SW480 (cell line): ENCODE measurements at regions not wholly inside any gene's neighbourhood (a gene's known extent, or its start where the extent isn't known, plus 50 kb on each side); places are given as distances from the start of the nearest gene placed in this dataset.
A peak's percentile ranks its signal among the peaks of the same experiment; 100 is the strongest.
"Not testable (repeated sequence)": the region's sequence is repeated elsewhere in the genome, so short reads cannot be mapped to it uniquely, and the experiment has no call there.

Experiments used
- DNase-seq: peaks from one replicate; pipeline ENCODE4 v3.0.0-alpha.2; 2016; ENCODE audit warnings: low spot score

GRCh38 chr2:234275515-234275914 is 221.4 kb downstream of the ARL4C start:
- DNase-seq: no peak

GRCh38 chr2:234273887-234274584 is 222.8 kb downstream of the ARL4C start:
- no peak for DNase-seq

- no peak for DNase-seq
Observed at GRCh38 chr2:234272069-234272850, 221.8 kb downstream of the SPP2 start.

DNA sequence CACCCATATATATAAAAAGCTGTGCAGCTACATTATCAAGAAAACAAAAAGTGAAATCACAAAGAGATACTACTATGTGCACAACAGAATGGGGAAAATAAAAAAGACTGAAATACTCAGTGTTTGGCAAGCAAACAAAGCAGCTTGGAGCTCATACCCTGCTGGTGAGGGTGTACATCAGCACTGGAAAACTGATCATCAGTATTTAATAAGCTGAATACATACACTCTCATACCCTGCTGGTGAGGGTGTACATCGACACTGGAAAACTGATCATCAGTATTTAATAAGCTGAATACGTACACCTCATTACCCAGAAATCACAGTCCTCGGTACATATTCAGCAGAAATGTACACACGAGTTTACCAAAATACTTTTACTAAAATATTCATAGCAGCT is 220.8 kb downstream of the SPP2 start:
- DNase-seq: no peak

DNA sequence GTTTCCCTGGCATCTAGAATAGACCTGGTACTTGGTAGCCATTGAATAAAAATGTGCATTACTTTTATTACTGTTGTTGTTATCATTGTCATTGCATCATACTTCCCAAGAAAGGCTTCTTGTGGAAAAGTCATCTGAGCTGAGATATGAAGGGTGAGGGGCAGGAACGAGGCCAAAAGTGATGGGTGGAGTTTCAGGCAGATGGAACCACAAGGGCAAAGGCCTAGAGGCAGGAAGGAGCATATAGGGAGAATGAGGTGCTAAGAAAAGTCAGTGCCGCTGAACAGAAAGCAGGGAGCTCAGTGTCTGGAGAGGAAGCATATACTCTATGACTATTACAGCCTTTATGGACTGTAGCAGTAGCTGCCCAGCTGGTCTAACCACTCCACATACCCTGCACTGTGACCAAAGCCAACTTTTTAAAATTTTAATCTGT is 219.3 kb downstream of the SPP2 start:
- no peak for DNase-seq

DNA sequence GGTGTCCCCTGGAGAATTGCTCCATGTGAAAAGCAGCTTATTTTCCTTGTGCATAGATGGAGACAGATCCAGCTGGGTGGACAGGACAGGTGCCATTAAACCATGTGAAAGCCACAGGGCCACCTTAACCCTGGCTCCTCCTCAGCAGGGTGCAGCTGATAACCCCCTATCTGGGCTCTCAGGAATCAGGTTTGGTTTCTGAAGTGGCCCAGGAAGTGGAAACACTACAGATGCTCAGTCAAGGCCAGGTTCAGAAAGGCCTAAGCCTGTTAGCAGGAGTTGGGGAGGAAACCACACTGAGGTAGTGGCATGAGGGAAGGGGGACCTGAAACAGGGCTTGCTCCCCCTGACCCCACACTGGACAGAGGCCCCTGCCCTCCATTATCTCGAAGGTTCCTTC is 217.0 kb downstream of the SPP2 start:
- no peak for DNase-seq

- no peak for DNase-seq
Observed at GRCh38 chr2:234266952-234267351, 216.4 kb downstream of the SPP2 start.

DNA sequence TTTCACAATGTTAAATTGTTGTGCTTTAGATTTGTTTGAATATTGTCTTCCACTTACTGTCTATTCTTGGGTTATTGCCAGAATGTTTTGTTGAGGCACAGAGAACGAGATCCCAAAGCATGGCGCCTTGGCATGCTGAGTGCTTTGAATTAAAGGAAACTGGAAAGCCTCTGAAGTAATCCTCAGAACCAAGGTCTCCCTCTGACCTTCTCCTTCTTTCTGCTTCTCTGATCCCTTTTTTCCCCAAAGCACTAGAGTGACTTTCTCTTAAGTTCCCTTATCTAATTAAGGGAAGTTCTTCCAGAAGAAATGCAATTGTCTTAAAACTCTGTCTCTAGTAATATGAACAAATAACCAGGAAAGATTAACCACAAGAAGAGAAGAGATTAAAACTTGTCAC is 214.7 kb downstream of the SPP2 start:
- DNase-seq: no peak

GRCh38 chr2:234261736-234262135 is 211.2 kb downstream of the SPP2 start:
- no peak for DNase-seq

DNA sequence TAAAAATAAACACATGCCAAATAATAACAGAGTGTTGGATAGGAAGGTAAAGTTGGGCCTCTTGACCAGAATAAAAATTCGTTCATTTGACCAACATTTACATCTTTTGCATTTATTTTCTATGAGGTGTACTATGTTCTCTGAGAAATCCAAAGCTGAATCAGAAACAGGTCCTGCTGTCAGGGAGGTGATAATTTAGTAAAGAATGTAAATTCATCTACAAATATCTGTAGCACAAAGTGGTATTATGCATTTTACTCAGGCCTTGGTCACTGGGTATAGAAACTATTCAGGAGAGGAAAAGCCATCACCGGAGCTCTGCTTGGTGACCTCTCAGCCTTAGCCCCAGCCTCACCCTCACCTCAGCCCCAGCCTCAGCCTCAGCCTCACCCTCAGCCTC is 208.9 kb downstream of the SPP2 start:
- no peak for DNase-seq

DNA sequence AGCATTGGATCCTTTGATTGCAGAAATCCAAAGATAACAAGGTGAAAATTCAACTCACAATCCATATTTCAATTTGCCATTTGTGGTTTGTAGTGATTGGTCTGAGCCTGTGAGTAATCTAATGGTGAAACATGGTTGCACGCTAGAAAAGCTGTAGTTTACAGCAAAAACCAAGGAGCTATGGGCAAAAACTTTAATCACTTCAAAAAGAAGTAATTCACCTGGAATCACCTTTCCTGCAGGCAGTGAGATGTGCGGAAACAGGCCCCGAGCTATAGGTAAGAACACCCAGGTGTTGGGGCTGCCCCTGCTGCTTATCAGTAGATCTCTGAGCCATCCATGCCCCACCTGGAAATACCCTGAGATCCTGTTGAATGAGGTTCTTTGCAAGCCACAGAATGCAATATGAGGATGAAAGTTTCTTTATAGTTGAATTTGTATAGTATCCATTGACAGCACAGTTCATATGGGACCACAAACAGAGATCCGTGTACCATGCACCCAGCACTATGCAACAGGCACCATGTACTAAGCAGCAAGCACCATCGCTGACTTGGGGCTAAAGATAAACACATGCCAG is 208.2 kb downstream of the SPP2 start:
- DNase-seq: peak; percentile 60

GRCh38 chr2:234257859-234258561 is 207.5 kb downstream of the SPP2 start:
- DNase-seq: peak; percentile 93

DNA sequence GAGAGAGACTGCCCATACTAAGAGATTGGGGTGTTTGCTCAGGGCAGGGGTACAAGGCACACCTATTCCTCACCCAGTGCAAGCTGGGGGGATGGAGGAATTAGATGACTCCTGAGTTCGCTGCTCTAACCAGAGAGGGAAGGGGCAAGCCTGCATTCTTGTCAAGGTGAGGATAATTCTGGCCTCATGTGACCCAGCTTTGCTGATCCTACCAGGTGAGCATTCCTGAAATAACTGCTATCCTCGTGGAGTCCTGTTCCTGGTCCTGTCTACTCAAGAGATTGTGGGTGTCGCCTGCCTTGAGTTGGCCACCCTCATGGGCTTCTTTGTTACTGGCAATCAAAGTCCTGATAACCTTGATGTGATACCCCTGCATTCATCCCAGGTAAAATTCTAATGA is 206.0 kb downstream of the SPP2 start:
- no peak for DNase-seq

DNA sequence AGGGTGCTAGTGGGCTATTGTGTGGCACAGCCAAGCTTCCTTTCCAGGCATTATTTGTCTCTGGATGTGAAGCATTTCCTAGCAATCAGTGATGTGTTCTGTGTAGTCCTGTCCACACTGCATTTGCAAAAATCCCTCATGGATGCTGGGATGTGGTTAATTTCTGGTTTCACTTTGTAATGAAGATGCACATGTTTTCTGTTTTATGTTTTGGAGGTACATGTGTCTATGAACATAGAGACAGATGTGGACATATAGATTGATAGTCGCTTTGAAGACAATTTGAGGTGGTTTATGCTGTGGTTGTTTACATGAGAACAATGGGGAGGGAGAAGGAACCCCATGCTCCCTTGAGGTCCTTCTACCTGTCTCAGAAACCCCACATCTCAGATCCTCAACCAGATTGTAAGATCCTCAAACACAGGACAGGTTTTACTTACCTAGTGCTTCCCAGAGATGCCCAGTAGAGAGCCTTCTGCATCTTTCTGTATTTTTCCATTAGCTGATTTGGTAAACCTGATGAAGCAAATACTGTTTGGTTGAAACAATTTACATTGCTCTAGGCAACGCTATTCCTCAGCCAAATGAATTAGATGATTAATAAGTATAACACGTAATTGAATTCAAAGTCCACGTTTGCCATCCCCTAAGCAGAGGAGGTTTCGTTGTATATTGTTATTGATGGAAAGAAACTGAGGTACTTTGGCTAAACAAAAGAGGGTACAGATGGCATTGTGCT is 204.4 kb downstream of the SPP2 start:
- DNase-seq: no peak

- DNase-seq: no peak
Observed at GRCh38 chr2:234252772-234253171, 202.3 kb downstream of the SPP2 start.

DNA sequence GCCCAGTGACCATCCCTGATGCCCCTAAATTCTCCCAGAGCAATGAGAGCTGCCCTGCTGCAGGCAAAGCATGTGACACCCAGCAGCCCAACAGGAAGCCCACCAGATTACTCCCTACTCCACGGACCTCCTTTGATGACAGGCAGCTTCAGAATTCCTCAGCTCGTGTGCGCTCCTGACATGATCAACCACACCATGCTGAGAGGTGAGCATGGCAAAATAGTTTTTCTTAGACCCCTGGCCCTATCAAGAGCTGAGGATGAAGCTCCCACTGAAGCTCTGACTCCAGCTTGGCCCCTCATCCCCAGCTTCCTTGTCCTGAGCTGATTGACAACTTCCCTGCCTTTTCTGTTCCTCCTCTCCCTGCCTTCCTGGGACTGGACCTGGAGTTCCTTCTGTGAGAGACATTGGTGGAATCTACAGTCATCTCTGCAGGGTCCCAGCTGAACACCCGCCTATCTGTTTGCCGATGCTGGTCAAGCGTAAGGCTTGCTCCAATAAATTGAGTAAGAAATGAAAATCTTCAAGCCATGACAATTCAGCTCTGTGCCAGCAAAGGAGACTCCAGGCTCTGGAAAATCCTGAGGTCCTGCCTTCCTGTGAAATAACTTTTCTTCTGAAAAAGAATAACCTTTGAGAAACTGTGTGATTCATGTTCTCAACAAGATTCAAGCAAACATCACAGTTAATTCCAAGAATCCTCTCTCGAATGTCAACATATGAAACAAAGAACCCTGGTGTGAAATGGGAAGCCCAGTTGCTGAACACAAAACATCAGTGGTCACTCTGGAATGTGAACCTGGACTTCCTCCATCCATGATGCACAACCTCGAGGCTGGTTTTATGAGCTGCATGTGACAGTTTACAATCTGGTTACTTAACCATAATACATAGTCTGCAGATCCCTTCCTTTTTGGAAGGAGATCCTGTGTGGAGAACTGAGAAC is 201.1 kb downstream of the SPP2 start:
- peak; percentile 61 for DNase-seq

GRCh38 chr2:234250926-234251325 is 200.4 kb downstream of the SPP2 start:
- no peak for DNase-seq

DNA sequence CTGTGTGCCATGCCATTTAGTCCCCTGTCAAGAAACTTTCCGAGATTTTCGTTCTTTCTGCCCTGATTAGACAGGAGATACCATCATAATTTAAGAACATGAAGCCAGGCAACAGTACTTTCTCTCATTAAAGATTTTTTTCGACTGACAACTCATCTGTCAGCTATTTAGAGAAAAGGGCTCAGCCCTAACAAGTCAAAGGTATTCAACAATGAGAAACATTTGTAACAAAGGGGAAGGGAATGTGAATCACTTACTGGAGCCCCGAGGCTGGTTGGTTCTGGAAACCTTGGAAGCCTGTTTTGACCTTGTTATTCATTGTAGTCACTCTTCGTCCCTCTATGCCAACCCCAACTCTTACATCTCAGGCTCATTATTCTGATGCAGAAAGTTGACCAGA is 199.4 kb downstream of the SPP2 start:
- peak; percentile 52 for DNase-seq

- no peak for DNase-seq
Observed at GRCh38 chr2:234249034-234249735, 198.7 kb downstream of the SPP2 start.

DNA sequence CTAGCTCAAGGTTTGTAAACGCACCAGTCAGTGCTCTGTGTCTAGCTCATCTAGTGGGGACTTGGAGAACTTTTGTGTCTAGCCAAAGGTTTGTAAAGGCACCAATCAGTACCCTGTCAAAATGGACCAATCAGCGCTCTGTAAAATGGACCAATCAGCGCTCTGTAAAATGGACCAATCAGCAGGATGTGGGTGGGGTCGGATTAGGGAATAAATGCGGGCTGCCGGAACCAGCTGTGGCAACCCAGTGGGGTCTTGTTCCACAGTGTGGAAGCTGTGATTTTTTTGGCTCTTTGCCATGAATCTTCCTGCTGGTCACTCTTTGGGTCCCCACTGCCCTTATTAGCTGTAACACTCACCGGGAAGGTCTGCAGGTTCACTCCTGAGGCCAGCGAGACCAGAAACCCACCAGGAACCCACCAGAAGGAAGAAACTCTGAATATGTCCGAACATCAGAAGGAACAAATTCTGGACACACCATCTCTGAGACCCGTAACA is 197.8 kb downstream of the SPP2 start:
- DNase-seq: not testable (repeated sequence)
